Hippocampal formation (tissue), 2 donors: ENCODE measurements at regions not wholly inside any gene's neighbourhood (a gene's known extent, or its start where the extent isn't known, plus 50 kb on each side); places are given as distances from the start of the nearest gene placed in this dataset.

Experiments
- DNase-seq, 2 donors: peaks; one replicate each; lab custom pipeline; 2025; lab: John Stamatoyannopoulos, UW

- DNase-seq: no peak
These were observed 191.3 kb upstream of the AADAT start for GRCh38 chr4:170281027-170281426.

GRCh38 chr4:170278460-170278859, 188.7 kb upstream of the AADAT start:
- DNase-seq: no peak

- no peak for DNase-seq
These were observed 184.9 kb upstream of the AADAT start for GRCh38 chr4:170274616-170275015.

- no peak for DNase-seq
These were observed 183.2 kb upstream of the AADAT start for GRCh38 chr4:170272959-170273358.

GRCh38 chr4:170271723-170272122, 182.0 kb upstream of the AADAT start:
- no peak for DNase-seq

GRCh38 chr4:170270628-170271027, 180.9 kb upstream of the AADAT start:
- DNase-seq: no peak

GRCh38 chr4:170269950-170270349, 180.2 kb upstream of the AADAT start:
- no peak for DNase-seq

GRCh38 chr4:170259631-170260153, 169.9 kb upstream of the AADAT start:
- DNase-seq: peak; percentile 52 to 83

GRCh38 chr4:170256807-170257206, 167.1 kb upstream of the AADAT start:
- DNase-seq: no peak

- DNase-seq: no peak
These were observed 158.8 kb upstream of the AADAT start for GRCh38 chr4:170248576-170248975.

- no peak for DNase-seq
These were observed 158.3 kb upstream of the AADAT start for GRCh38 chr4:170248029-170248428.

- no peak for DNase-seq
These were observed 157.8 kb upstream of the AADAT start for GRCh38 chr4:170247596-170247995.

GRCh38 chr4:170243662-170244288, 154.0 kb upstream of the AADAT start:
- no peak for DNase-seq

GRCh38 chr4:170242471-170242870, 152.7 kb upstream of the AADAT start:
- peak in 1 of 2 donors; percentile 11 for DNase-seq

- DNase-seq: no peak
These were observed 145.0 kb upstream of the AADAT start for GRCh38 chr4:170234800-170235199.

GRCh38 chr4:170231377-170231776, 141.6 kb upstream of the AADAT start:
- DNase-seq: no peak

- DNase-seq: no peak
These were observed 140.5 kb upstream of the AADAT start for GRCh38 chr4:170230242-170230641.

GRCh38 chr4:170229006-170229405, 139.2 kb upstream of the AADAT start:
- no peak for DNase-seq

- no peak for DNase-seq
These were observed 138.2 kb upstream of the AADAT start for GRCh38 chr4:170227928-170228327.

- DNase-seq: no peak
These were observed 136.5 kb upstream of the AADAT start for GRCh38 chr4:170226288-170226687.

- no peak for DNase-seq
These were observed 125.0 kb upstream of the AADAT start for GRCh38 chr4:170214731-170215130.

GRCh38 chr4:170214101-170214500, 124.3 kb upstream of the AADAT start:
- no peak for DNase-seq

GRCh38 chr4:170202721-170203120, 113.0 kb upstream of the AADAT start:
- DNase-seq: no peak

GRCh38 chr4:170198747-170199146, 109.0 kb upstream of the AADAT start:
- DNase-seq: peak in 1 of 2 donors; percentile 26
